ENCODE measurements at regions not wholly inside any gene's neighbourhood (a gene's known extent, or its start where the extent isn't known, plus 50 kb on each side); places are given as distances from the start of the nearest gene placed in this dataset.

DNA sequence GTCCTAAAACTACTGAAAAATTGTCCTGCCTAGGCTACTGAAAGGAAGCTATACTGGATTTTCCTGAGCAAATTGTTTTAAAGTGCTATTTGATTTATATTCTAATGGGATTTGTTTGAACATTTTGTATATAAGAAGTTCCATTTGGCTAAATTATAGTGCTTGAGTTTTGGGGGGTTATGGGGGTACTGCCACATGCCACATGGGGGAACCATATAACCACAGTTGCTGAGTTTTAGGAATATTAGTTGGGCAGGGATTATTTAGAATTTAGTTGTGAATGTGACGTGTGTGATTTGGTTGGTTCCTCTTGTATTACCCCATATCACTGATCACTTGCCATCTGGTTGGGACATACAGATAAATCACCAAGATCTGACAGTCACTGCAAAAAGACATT is 224.5 kb upstream of the TAPT1 start:
- H3K27ac Mint-ChIP-seq (ENCODE audit: unreplicated experiment), result no peak overlapping the region
- H3K4me3 Mint-ChIP-seq (ENCODE audit: unreplicated experiment), result no peak overlapping the region
- DNase-seq (ENCODE audit: low spot score), result no peak
- H3K36me3 Mint-ChIP-seq (ENCODE audit: low read depth, unreplicated experiment), result no peaks in the 10 kb centered on the region
- no peaks in the 10 kb centered on the region for H3K27me3 Mint-ChIP-seq (ENCODE audit: unreplicated experiment)
- H3K9me3 Mint-ChIP-seq (ENCODE audit: unreplicated experiment), result no peaks in the 10 kb centered on the region
- no peaks in the 10 kb centered on the region for H3K4me1 Mint-ChIP-seq (ENCODE audit: unreplicated experiment)
- TF ChIP-seq, protein P1, sequence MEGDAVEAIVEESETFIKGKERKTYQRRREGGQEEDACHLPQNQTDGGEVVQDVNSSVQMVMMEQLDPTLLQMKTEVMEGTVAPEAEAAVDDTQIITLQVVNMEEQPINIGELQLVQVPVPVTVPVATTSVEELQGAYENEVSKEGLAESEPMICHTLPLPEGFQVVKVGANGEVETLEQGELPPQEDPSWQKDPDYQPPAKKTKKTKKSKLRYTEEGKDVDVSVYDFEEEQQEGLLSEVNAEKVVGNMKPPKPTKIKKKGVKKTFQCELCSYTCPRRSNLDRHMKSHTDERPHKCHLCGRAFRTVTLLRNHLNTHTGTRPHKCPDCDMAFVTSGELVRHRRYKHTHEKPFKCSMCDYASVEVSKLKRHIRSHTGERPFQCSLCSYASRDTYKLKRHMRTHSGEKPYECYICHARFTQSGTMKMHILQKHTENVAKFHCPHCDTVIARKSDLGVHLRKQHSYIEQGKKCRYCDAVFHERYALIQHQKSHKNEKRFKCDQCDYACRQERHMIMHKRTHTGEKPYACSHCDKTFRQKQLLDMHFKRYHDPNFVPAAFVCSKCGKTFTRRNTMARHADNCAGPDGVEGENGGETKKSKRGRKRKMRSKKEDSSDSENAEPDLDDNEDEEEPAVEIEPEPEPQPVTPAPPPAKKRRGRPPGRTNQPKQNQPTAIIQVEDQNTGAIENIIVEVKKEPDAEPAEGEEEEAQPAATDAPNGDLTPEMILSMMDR (IDR thresholded peaks at IDR 0.05; ENCODE audit: unreplicated experiment), result no peak

DNA sequence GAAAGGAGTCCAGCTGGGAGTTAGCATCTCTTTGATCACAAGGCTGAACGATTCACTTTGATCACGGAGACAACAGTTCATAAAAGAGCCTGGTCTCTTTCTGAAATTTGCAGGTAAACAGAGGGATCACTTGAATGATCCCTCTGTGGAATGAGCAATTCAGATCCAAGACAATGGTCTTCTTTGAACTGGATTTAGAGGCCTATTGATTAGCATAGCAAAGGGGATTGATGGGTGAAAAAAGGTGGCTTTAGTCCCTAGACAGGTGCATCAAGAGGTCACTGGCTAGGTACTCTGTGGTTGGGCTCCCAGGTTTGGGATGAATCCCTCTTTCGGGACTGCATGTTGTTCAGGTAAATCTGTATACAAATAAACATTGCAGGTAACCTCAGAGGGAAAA is 223.8 kb upstream of the TAPT1 start:
- no peak overlapping the region for H3K4me3 Mint-ChIP-seq (ENCODE audit: unreplicated experiment)
- H3K27ac Mint-ChIP-seq (ENCODE audit: unreplicated experiment), result no peak overlapping the region
- no peaks in the 10 kb centered on the region for H3K9me3 Mint-ChIP-seq (ENCODE audit: unreplicated experiment)
- H3K36me3 Mint-ChIP-seq (ENCODE audit: low read depth, unreplicated experiment), result no peaks in the 10 kb centered on the region
- TF ChIP-seq, protein P1 (IDR thresholded peaks at IDR 0.05; ENCODE audit: unreplicated experiment), result no peak
- no peak for DNase-seq (ENCODE audit: low spot score)
- no peaks in the 10 kb centered on the region for H3K27me3 Mint-ChIP-seq (ENCODE audit: unreplicated experiment)
- H3K4me1 Mint-ChIP-seq (ENCODE audit: unreplicated experiment), result no peaks in the 10 kb centered on the region

DNA sequence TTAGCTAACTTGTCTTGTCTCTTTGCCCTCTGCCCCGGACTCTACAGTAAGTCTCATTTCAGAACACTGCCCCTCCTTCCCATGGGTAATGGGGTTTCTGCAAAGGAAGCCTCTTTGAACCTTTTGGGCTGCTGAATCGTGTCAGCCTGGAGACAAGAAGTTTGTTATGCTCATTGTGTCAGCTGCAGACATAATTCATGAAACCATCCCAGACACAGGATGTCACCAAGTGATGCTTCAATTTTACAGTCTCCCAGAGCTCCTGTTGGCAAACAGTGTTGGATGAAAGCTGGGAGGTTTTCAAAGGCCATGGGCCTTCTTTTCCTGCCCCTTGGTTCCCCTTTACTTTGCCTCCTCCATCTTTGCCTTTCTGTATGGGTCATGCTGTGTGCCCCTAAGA is 223.1 kb upstream of the TAPT1 start:
- H3K4me1 Mint-ChIP-seq (ENCODE audit: unreplicated experiment), result no peaks in the 10 kb centered on the region
- TF ChIP-seq, protein P1 (IDR thresholded peaks at IDR 0.05; ENCODE audit: unreplicated experiment), result no peak
- no peaks in the 10 kb centered on the region for H3K9me3 Mint-ChIP-seq (ENCODE audit: unreplicated experiment)
- no peaks in the 10 kb centered on the region for H3K36me3 Mint-ChIP-seq (ENCODE audit: low read depth, unreplicated experiment)
- DNase-seq (ENCODE audit: low spot score), result no peak
- H3K27me3 Mint-ChIP-seq (ENCODE audit: unreplicated experiment), result no peaks in the 10 kb centered on the region
- no peak overlapping the region for H3K27ac Mint-ChIP-seq (ENCODE audit: unreplicated experiment)
- no peak overlapping the region for H3K4me3 Mint-ChIP-seq (ENCODE audit: unreplicated experiment)

DNA sequence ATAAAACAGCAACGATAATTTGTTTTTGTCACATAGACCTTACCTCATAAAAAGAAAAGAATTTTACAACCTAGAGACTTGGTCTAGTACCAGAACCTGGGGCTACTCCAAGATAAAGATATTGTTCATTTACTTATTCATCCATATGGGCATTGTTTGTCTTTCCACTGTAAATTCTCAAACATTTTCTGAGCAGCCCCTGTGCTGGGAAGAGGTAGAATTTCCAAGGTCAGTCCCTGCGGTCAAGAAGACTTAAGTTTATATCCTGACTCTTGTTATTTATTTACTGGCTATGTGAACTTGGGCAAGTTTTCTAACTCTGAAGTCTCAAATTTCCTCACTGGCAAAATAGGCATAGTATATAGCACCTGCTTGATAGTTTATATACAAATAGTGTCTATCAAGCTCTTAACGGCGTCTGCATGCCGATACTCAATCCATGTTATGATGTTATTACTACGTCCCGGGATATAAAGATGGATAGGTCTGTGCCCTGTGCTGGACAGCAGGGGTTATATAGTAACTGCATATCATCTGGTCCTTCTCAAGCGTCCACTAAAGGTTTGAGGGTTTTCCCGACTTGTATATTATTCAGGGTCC is 222.1 kb upstream of the TAPT1 start:
- TF ChIP-seq, protein P1 (IDR thresholded peaks at IDR 0.05; ENCODE audit: unreplicated experiment), result no peak
- DNase-seq (ENCODE audit: low spot score), result no peak
- H3K9me3 Mint-ChIP-seq (ENCODE audit: unreplicated experiment), result no peaks in the 10 kb centered on the region

DNA sequence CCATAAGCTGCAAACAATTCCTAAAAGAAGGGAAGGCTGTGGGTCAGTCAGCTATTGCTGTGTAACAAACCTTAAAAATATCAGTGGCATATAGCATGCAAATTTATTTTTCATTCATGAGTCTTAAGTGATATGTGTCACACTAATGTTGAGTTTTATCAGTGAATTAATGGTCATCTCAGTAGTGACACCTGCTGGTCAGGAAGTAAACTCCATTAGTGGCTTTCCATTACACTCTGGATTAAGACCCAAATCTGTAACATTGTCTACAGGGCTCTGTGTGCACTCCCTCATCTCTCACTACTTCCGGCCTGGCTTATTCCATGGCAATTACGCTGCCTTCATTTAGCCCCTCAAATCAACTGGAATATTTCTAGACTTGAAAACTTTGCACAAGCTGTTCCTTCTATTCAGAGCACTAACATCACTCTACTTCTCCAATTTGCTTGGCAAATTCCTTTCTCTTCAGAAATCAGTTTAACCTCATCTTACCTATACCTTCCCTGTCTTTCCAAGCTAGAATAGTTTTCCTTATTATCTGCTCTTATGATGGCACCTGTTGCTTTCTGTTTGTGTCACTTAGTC is 217.3 kb upstream of the TAPT1 start:
- TF ChIP-seq, protein P1 (IDR thresholded peaks at IDR 0.05; ENCODE audit: unreplicated experiment), result peak; percentile 82
- no peak overlapping the region for H3K27ac Mint-ChIP-seq (ENCODE audit: unreplicated experiment)
- peaks cover 6% of the 10 kb centered on the region for H3K36me3 Mint-ChIP-seq (ENCODE audit: low read depth, unreplicated experiment)
- H3K27me3 Mint-ChIP-seq (ENCODE audit: unreplicated experiment), result peaks cover under 1% of the 10 kb centered on the region
- H3K4me3 Mint-ChIP-seq (ENCODE audit: unreplicated experiment), result no peak overlapping the region
- H3K9me3 Mint-ChIP-seq (ENCODE audit: unreplicated experiment), result peaks cover 5% of the 10 kb centered on the region
- H3K4me1 Mint-ChIP-seq (ENCODE audit: unreplicated experiment), result peaks cover 6% of the 10 kb centered on the region
- peak; percentile 9 for DNase-seq (ENCODE audit: low spot score)

More for the DNA sequence above, 222.1 kb upstream of the TAPT1 start:
- Mint-ChIP-seq H3K36me3 (ENCODE audit: low read depth, unreplicated experiment) (no peaks in the 10 kb centered on the region), H3K27me3 (ENCODE audit: unreplicated experiment) (no peaks in the 10 kb centered on the region), H3K4me1 (ENCODE audit: unreplicated experiment) (no peaks in the 10 kb centered on the region), H3K4me3 (ENCODE audit: unreplicated experiment) (no peak overlapping the region), H3K27ac (ENCODE audit: unreplicated experiment) (no peak overlapping the region)
